WTC11 (cell line): ENCODE measurements at regions not wholly inside any gene's neighbourhood (a gene's known extent, or its start where the extent isn't known, plus 50 kb on each side); places are given as distances from the start of the nearest gene placed in this dataset.

ENCODE experiments used
- ATAC-seq: fragments of 200-7000 bp; cut with Tn5 transposase; 2 replicates; pipeline ENCODE4 v1.10.0; 2021; ENCODE audit warnings: mild to moderate bottlenecking, moderate library complexity
- CTCF ChIA-PET: fragments of 300-600 bp; sonication (Branson Sonifier 250); formaldehyde crosslinking; loops from one replicate; lab custom pipeline; 2021; ENCODE audit warnings: antibody characterized with exemption; lab: Charles Lee
- POLR2A ChIA-PET: fragments of 350-600 bp; sonication (Branson Sonifier 250); formaldehyde crosslinking; loops from one replicate; lab custom pipeline; 2021; ENCODE audit warnings: antibody characterized with exemption; lab: Charles Lee
- DNase-seq: peaks from one replicate; pipeline ENCODE4 v3.0.0; 2021; ENCODE audit warnings: low spot score
- H3K27ac Mint-ChIP-seq: 2 replicates; pipeline ENCODE4 v1.8.0; 2021; ENCODE audit warnings: mixed read lengths
- H3K27me3 Mint-ChIP-seq: 2 replicates; pipeline ENCODE4 v1.8.0; 2021; ENCODE audit warnings: low read depth, mild to moderate bottlenecking, moderate library complexity, mixed read lengths
- H3K36me3 Mint-ChIP-seq: 2 replicates; pipeline ENCODE4 v1.8.0; 2021; ENCODE audit warnings: mixed read lengths
- H3K4me1 Mint-ChIP-seq: 2 replicates; pipeline ENCODE4 v1.8.0; 2022; ENCODE audit warnings: mixed read lengths
- H3K4me3 Mint-ChIP-seq: 2 replicates; pipeline ENCODE4 v1.8.0; 2021; ENCODE audit warnings: mild to moderate bottlenecking, moderate library complexity, mixed read lengths
- H3K9me3 Mint-ChIP-seq: 2 replicates; pipeline ENCODE4 v1.8.0; 2021; ENCODE audit warnings: mixed read lengths
- GRHL2 ChIP-seq: fragments of 250-450 bp; sonication (Bioruptor Pico); IDR thresholded peaks from 2 replicates; pipeline ENCODE4 v1.8.0; 2022; ENCODE audit warnings: mild to moderate bottlenecking, moderate library complexity; ENCODE audit not compliant: insufficient replicate concordance, severe bottlenecking
- JUN ChIP-seq: sonication (generic); formaldehyde crosslinking; IDR thresholded peaks from 2 replicates; pipeline ENCODE4 v1.8.0; 2023; ENCODE audit warnings: mild to moderate bottlenecking, missing genetic modification reagents
- MYBL2 ChIP-seq: sonication (generic); formaldehyde crosslinking; IDR thresholded peaks from 2 replicates; pipeline ENCODE4 v1.8.1; 2023; ENCODE audit warnings: mild to moderate bottlenecking, moderate library complexity, missing genetic modification reagents
- NFE2L1 ChIP-seq: sonication (generic); formaldehyde crosslinking; IDR thresholded peaks from 2 replicates; pipeline ENCODE4 v1.8.1; 2023; ENCODE audit warnings: missing genetic modification reagents
- PRRX2 ChIP-seq: fragments of 250-450 bp; sonication (Bioruptor Pico); IDR thresholded peaks from 2 replicates; pipeline ENCODE4 v1.8.0; 2021; ENCODE audit warnings: mild to moderate bottlenecking
- RELA ChIP-seq: sonication (generic); formaldehyde crosslinking; IDR thresholded peaks from 2 replicates; pipeline ENCODE4 v1.8.1; 2022; ENCODE audit warnings: missing genetic modification reagents, mild to moderate bottlenecking, borderline replicate concordance
- SMAD3 ChIP-seq: sonication (generic); formaldehyde crosslinking; IDR thresholded peaks from 2 replicates; pipeline ENCODE4 v1.8.0; 2022; ENCODE audit warnings: missing genetic modification reagents, mild to moderate bottlenecking, borderline replicate concordance
- ZBTB21 ChIP-seq: sonication (generic); formaldehyde crosslinking; IDR thresholded peaks from 2 replicates; pipeline ENCODE4 v1.8.1; 2023; ENCODE audit warnings: mild to moderate bottlenecking, missing genetic modification reagents, borderline replicate concordance
- ZNF219 ChIP-seq: sonication (generic); formaldehyde crosslinking; IDR thresholded peaks from 2 replicates; pipeline ENCODE4 v1.8.0; 2023; ENCODE audit warnings: missing genetic modification reagents, mild to moderate bottlenecking, borderline replicate concordance
- TF ChIP-seq, protein P1 (sequence below): fragments of 250-450 bp; sonication (Bioruptor Pico); IDR thresholded peaks from 2 replicates; pipeline ENCODE4 v1.9.0; 2021; ENCODE audit warnings: mild to moderate bottlenecking, borderline replicate concordance
- TF ChIP-seq, protein P2 (sequence below): sonication (generic); formaldehyde crosslinking; IDR thresholded peaks from 2 replicates; pipeline ENCODE4 v1.8.0; 2023; ENCODE audit warnings: missing genetic modification reagents, mild to moderate bottlenecking, borderline replicate concordance
- TF ChIP-seq, protein P3 (sequence below): sonication (generic); formaldehyde crosslinking; IDR thresholded peaks from 2 replicates; pipeline ENCODE4 v1.8.1; 2023; ENCODE audit warnings: mild to moderate bottlenecking, missing genetic modification reagents
- TF ChIP-seq, protein P4 (sequence below): sonication (generic); formaldehyde crosslinking; IDR thresholded peaks from 2 replicates; pipeline ENCODE4 v1.8.1; 2022; ENCODE audit warnings: low read depth, missing genetic modification reagents, borderline replicate concordance
- TF ChIP-seq, protein P5 (sequence below): sonication (generic); formaldehyde crosslinking; IDR thresholded peaks from 2 replicates; pipeline ENCODE4 v1.8.0; 2022; ENCODE audit warnings: missing genetic modification reagents

DNA sequence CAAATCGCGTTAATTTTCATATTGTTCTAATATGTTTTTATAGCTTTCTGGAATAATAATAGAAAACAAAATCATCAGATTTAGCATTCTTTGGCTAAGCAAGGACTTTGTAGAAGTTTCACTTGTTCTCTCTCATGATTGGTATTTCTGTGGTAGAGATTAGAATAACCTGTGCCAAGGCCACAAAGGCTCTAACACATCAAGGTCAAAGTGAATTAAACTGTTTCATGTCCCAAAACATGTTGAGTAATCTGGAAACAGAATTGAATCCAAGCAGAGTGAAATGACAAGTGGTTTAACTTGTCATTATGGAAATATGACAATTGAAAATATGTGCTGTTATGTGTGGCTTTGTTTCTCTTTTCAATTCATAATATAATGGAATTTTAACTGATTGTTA lies 617.4 kb downstream of the CCDC85A start:
- H3K27ac Mint-ChIP-seq, result no peak overlapping the region
- ATAC-seq (no peak), DNase-seq (no peak)
- no peaks in the 10 kb centered on the region for H3K36me3 Mint-ChIP-seq
- H3K9me3 Mint-ChIP-seq, result no peaks in the 10 kb centered on the region
- H3K4me3 Mint-ChIP-seq, result no peak overlapping the region
- CTCF ChIA-PET, result no interaction called here
- H3K27me3 Mint-ChIP-seq, result no peaks in the 10 kb centered on the region
- POLR2A ChIA-PET, result no interaction called here
- H3K4me1 Mint-ChIP-seq, result peaks cover 6% of the 10 kb centered on the region
- TF ChIP-seq, protein P1, sequence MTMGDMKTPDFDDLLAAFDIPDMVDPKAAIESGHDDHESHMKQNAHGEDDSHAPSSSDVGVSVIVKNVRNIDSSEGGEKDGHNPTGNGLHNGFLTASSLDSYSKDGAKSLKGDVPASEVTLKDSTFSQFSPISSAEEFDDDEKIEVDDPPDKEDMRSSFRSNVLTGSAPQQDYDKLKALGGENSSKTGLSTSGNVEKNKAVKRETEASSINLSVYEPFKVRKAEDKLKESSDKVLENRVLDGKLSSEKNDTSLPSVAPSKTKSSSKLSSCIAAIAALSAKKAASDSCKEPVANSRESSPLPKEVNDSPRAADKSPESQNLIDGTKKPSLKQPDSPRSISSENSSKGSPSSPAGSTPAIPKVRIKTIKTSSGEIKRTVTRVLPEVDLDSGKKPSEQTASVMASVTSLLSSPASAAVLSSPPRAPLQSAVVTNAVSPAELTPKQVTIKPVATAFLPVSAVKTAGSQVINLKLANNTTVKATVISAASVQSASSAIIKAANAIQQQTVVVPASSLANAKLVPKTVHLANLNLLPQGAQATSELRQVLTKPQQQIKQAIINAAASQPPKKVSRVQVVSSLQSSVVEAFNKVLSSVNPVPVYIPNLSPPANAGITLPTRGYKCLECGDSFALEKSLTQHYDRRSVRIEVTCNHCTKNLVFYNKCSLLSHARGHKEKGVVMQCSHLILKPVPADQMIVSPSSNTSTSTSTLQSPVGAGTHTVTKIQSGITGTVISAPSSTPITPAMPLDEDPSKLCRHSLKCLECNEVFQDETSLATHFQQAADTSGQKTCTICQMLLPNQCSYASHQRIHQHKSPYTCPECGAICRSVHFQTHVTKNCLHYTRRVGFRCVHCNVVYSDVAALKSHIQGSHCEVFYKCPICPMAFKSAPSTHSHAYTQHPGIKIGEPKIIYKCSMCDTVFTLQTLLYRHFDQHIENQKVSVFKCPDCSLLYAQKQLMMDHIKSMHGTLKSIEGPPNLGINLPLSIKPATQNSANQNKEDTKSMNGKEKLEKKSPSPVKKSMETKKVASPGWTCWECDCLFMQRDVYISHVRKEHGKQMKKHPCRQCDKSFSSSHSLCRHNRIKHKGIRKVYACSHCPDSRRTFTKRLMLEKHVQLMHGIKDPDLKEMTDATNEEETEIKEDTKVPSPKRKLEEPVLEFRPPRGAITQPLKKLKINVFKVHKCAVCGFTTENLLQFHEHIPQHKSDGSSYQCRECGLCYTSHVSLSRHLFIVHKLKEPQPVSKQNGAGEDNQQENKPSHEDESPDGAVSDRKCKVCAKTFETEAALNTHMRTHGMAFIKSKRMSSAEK (CRISPR knock-in tag), result no peak
- no peak for TF ChIP-seq SMAD3 (CRISPR knock-in tag)
- no peak for TF ChIP-seq RELA (CRISPR knock-in tag)
- TF ChIP-seq, protein P2, sequence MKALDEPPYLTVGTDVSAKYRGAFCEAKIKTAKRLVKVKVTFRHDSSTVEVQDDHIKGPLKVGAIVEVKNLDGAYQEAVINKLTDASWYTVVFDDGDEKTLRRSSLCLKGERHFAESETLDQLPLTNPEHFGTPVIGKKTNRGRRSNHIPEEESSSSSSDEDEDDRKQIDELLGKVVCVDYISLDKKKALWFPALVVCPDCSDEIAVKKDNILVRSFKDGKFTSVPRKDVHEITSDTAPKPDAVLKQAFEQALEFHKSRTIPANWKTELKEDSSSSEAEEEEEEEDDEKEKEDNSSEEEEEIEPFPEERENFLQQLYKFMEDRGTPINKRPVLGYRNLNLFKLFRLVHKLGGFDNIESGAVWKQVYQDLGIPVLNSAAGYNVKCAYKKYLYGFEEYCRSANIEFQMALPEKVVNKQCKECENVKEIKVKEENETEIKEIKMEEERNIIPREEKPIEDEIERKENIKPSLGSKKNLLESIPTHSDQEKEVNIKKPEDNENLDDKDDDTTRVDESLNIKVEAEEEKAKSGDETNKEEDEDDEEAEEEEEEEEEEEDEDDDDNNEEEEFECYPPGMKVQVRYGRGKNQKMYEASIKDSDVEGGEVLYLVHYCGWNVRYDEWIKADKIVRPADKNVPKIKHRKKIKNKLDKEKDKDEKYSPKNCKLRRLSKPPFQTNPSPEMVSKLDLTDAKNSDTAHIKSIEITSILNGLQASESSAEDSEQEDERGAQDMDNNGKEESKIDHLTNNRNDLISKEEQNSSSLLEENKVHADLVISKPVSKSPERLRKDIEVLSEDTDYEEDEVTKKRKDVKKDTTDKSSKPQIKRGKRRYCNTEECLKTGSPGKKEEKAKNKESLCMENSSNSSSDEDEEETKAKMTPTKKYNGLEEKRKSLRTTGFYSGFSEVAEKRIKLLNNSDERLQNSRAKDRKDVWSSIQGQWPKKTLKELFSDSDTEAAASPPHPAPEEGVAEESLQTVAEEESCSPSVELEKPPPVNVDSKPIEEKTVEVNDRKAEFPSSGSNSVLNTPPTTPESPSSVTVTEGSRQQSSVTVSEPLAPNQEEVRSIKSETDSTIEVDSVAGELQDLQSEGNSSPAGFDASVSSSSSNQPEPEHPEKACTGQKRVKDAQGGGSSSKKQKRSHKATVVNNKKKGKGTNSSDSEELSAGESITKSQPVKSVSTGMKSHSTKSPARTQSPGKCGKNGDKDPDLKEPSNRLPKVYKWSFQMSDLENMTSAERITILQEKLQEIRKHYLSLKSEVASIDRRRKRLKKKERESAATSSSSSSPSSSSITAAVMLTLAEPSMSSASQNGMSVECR (CRISPR knock-in tag), result no peak

DNA sequence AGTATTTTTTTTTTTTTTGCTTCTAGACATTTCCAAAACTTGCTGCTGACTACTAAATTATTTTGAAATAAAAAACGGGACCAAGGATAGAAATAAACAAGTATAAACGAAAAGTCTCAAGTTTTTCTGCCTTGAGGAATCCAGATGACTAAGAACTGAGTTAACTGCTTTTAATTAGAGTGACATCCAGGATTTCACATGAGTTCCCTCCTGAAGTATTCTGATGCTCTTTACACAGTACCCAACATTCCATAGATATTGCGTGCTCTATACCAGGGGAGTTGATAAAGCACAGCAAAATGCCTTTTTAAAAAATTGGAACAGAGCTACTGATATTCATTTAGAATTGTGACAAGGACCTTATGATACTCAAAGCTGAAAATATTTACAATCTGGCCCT lies 618.0 kb downstream of the CCDC85A start:
- DNase-seq, result no peak
- ATAC-seq, result no peak
- ChIA-PET CTCF (no interaction called here), POLR2A (no interaction called here)
- Mint-ChIP-seq H3K27ac (no peak overlapping the region), H3K36me3 (no peaks in the 10 kb centered on the region), H3K4me1 (peaks cover 6% of the 10 kb centered on the region), H3K4me3 (no peak overlapping the region), H3K9me3 (no peaks in the 10 kb centered on the region), H3K27me3 (no peaks in the 10 kb centered on the region)
- TF ChIP-seq GRHL2 (CRISPR knock-in tag), result no peak

DNA sequence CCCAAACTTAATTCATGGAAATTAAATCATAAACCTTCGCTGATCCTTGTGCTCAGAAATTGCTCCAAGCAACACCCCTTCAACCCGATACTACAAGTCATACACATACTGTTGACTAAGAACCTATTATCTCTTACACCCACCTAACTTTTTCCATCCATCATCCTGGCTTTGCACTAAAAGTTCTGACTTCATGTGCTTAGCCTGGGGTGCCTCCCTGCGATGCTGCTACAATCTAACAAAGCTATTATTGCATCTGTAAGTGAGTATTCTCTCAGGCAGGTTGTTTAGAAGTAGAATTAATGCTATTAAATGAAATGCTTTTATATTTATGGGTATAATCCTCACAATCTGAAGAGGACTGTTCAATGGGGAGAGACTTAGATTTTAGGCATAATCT lies 619.8 kb downstream of the CCDC85A start:
- no peak overlapping the region for H3K4me3 Mint-ChIP-seq
- no peak overlapping the region for H3K27ac Mint-ChIP-seq
- DNase-seq (no peak), ATAC-seq (no peak)
- H3K36me3 Mint-ChIP-seq, result no peaks in the 10 kb centered on the region
- peaks cover 6% of the 10 kb centered on the region for H3K4me1 Mint-ChIP-seq
- CTCF ChIA-PET, result no interaction called here
- POLR2A ChIA-PET, result no interaction called here
- H3K27me3 Mint-ChIP-seq, result no peaks in the 10 kb centered on the region
- no peaks in the 10 kb centered on the region for H3K9me3 Mint-ChIP-seq
- TF ChIP-seq ZBTB21 (no peak), NFE2L1 (CRISPR knock-in tag) (no peak), SMAD3 (CRISPR knock-in tag) (no peak), PRRX2 (CRISPR knock-in tag) (no peak), ZNF219 (CRISPR knock-in tag) (no peak), MYBL2 (CRISPR knock-in tag) (no peak), JUN (CRISPR knock-in tag) (no peak)
- TF ChIP-seq, protein P3, sequence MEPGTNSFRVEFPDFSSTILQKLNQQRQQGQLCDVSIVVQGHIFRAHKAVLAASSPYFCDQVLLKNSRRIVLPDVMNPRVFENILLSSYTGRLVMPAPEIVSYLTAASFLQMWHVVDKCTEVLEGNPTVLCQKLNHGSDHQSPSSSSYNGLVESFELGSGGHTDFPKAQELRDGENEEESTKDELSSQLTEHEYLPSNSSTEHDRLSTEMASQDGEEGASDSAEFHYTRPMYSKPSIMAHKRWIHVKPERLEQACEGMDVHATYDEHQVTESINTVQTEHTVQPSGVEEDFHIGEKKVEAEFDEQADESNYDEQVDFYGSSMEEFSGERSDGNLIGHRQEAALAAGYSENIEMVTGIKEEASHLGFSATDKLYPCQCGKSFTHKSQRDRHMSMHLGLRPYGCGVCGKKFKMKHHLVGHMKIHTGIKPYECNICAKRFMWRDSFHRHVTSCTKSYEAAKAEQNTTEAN (CRISPR knock-in tag), result no peak
- TF ChIP-seq, protein P4, sequence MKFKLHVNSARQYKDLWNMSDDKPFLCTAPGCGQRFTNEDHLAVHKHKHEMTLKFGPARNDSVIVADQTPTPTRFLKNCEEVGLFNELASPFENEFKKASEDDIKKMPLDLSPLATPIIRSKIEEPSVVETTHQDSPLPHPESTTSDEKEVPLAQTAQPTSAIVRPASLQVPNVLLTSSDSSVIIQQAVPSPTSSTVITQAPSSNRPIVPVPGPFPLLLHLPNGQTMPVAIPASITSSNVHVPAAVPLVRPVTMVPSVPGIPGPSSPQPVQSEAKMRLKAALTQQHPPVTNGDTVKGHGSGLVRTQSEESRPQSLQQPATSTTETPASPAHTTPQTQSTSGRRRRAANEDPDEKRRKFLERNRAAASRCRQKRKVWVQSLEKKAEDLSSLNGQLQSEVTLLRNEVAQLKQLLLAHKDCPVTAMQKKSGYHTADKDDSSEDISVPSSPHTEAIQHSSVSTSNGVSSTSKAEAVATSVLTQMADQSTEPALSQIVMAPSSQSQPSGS (CRISPR knock-in tag), result no peak
- TF ChIP-seq, protein P5, sequence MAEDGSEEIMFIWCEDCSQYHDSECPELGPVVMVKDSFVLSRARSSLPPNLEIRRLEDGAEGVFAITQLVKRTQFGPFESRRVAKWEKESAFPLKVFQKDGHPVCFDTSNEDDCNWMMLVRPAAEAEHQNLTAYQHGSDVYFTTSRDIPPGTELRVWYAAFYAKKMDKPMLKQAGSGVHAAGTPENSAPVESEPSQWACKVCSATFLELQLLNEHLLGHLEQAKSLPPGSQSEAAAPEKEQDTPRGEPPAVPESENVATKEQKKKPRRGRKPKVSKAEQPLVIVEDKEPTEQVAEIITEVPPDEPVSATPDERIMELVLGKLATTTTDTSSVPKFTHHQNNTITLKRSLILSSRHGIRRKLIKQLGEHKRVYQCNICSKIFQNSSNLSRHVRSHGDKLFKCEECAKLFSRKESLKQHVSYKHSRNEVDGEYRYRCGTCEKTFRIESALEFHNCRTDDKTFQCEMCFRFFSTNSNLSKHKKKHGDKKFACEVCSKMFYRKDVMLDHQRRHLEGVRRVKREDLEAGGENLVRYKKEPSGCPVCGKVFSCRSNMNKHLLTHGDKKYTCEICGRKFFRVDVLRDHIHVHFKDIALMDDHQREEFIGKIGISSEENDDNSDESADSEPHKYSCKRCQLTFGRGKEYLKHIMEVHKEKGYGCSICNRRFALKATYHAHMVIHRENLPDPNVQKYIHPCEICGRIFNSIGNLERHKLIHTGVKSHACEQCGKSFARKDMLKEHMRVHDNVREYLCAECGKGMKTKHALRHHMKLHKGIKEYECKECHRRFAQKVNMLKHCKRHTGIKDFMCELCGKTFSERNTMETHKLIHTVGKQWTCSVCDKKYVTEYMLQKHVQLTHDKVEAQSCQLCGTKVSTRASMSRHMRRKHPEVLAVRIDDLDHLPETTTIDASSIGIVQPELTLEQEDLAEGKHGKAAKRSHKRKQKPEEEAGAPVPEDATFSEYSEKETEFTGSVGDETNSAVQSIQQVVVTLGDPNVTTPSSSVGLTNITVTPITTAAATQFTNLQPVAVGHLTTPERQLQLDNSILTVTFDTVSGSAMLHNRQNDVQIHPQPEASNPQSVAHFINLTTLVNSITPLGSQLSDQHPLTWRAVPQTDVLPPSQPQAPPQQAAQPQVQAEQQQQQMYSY (CRISPR knock-in tag), result no peak
